Caco-2 (cell line): ENCODE measurements at regions not wholly inside any gene's neighbourhood (a gene's known extent, or its start where the extent isn't known, plus 50 kb on each side); places are given as distances from the start of the nearest gene placed in this dataset.

Experiments used
- BruUV-seq: library from RNA; stranded (reverse); fragments of 400-500 nt; replicated peaks from 2 replicates; lab custom pipeline; 2021; lab: Mats Ljungman, UMichigan
- CTCF ChIA-PET: fragments of 300-600 bp; sonication (Branson Sonifier 250); formaldehyde crosslinking; loops from one replicate; lab custom pipeline; 2022; ENCODE audit warnings: antibody characterized with exemption; lab: Charles Lee
- POLR2A ChIA-PET: fragments of 300-600 bp; sonication (Branson Sonifier 250); formaldehyde crosslinking; loops from one replicate; lab custom pipeline; 2022; ENCODE audit warnings: antibody characterized with exemption; lab: Charles Lee
- DNase-seq, 2 experiments: peaks; one replicate each; pipeline versions ENCODE4 v3.0.0 to v3.0.0-alpha.2; 2020 to 2022
- H3K27me3 ChIP-seq: replicated peaks from 2 replicates; pipeline ENCODE4 v1.6.0; 2011; ENCODE audit warnings: low read length; ENCODE audit not compliant: control insufficient read depth, insufficient read depth
- H3K36me3 ChIP-seq: 2 replicates; pipeline ENCODE4 v1.5.1; 2011; ENCODE audit warnings: low read length; ENCODE audit not compliant: control insufficient read depth, insufficient read depth
- H3K4me1 ChIP-seq: fragments of 250-450 bp; sonication (Bioruptor Pico); 2 replicates; pipeline ENCODE4 v1.5.1; 2020; ENCODE audit warnings: mild to moderate bottlenecking
- H3K4me3 ChIP-seq: 2 replicates; pipeline ENCODE4 v1.5.1; 2011; ENCODE audit warnings: low read depth, mild to moderate bottlenecking, control low read depth, low read length
- H3K9me3 ChIP-seq: fragments of 250-450 bp; sonication (Bioruptor Pico); 2 replicates; pipeline ENCODE4 v1.5.1; 2020; ENCODE audit warnings: mild to moderate bottlenecking, moderate library complexity
- H3K27ac Mint-ChIP-seq: one replicate; pipeline ENCODE4 v1.8.0; 2022; ENCODE audit warnings: mixed read lengths; ENCODE audit not compliant: unreplicated experiment
- H3K27me3 Mint-ChIP-seq: one replicate; pipeline ENCODE4 v1.8.0; 2022; ENCODE audit warnings: mixed read lengths; ENCODE audit not compliant: insufficient read depth, unreplicated experiment
- H3K36me3 Mint-ChIP-seq: one replicate; pipeline ENCODE4 v1.8.0; 2022; ENCODE audit warnings: mild to moderate bottlenecking, mixed read lengths; ENCODE audit not compliant: insufficient read depth, unreplicated experiment
- H3K4me1 Mint-ChIP-seq: one replicate; pipeline ENCODE4 v1.8.0; 2022; ENCODE audit warnings: low read depth, mixed read lengths; ENCODE audit not compliant: unreplicated experiment
- H3K4me3 Mint-ChIP-seq: one replicate; pipeline ENCODE4 v1.8.0; 2022; ENCODE audit warnings: mild to moderate bottlenecking, moderate library complexity, mixed read lengths; ENCODE audit not compliant: unreplicated experiment
- H3K9me3 Mint-ChIP-seq: one replicate; pipeline ENCODE4 v1.8.0; 2022; ENCODE audit warnings: mixed read lengths; ENCODE audit not compliant: unreplicated experiment
- CTCF ChIP-seq, 2 experiments: fragments of 200-600 bp in 1 of 2; IDR thresholded peaks; 1 replicate in 1 of 2; 2 replicates in 1 of 2; pipeline versions ENCODE4 v1.5.1 to v1.8.0; 2011 to 2022; ENCODE audit warnings: antibody characterized with exemption in 1 of 2, control low read depth in 1 of 2, inconsistent platforms in 1 of 2, low read depth in 1 of 2, low read length in 1 of 2, mild to moderate bottlenecking in 1 of 2, moderate library complexity in 1 of 2; ENCODE audit not compliant: insufficient read depth in 1 of 2, severe bottlenecking in 1 of 2, unreplicated experiment in 1 of 2
- intact Hi-C: fragments of 100-400 bp; cut with micrococcal nuclease; formaldehyde crosslinking; loops from one replicate; pipeline ENCODE4 v1.10.0; 2022; ENCODE audit not compliant: unreplicated experiment

GRCh38 chr20:60960500-60960899, 291.6 kb upstream of the CDH4 start:
- no peak for TF ChIP-seq CTCF (IDR thresholded peaks at IDR 0.05; ENCODE audit: insufficient read depth in 1 of 2, low read depth in 1 of 2, low read length in 1 of 2, severe bottlenecking in 1 of 2, unreplicated experiment in 1 of 2)
- no peaks in the 10 kb centered on the region for H3K9me3 Mint-ChIP-seq
- DNase-seq: no peak
- ChIA-PET POLR2A (no interaction called here), CTCF (no interaction called here)
- H3K36me3 Mint-ChIP-seq: no peaks in the 10 kb centered on the region
- peaks cover 6% of the 10 kb centered on the region for H3K27me3 Mint-ChIP-seq
- no peaks in the 10 kb centered on the region for H3K9me3 ChIP-seq
- H3K27me3 ChIP-seq: no peaks in the 10 kb centered on the region
- no peak overlapping the region for H3K4me3 ChIP-seq
- BruUV-seq: no TSS peak
- H3K4me1 Mint-ChIP-seq: no peaks in the 10 kb centered on the region
- intact Hi-C loops: no loop called here
- no peaks in the 10 kb centered on the region for H3K4me1 ChIP-seq
- no peak overlapping the region for H3K4me3 Mint-ChIP-seq
- H3K27ac Mint-ChIP-seq: no peak overlapping the region
- H3K36me3 ChIP-seq: no peaks in the 10 kb centered on the region

GRCh38 chr20:60961551-60961950, 290.5 kb upstream of the CDH4 start:
- H3K27me3 ChIP-seq: no peaks in the 10 kb centered on the region
- CTCF ChIA-PET: no interaction called here
- POLR2A ChIA-PET: interaction anchor here (0.6 kb wide), 1 partner anchor 700 kb away, joined by 12 read pairs; no protein-coding TSS in a partner anchor
- Mint-ChIP-seq H3K4me1 (no peaks in the 10 kb centered on the region), H3K27ac (no peak overlapping the region), H3K4me3 (no peak overlapping the region), H3K9me3 (no peaks in the 10 kb centered on the region), H3K36me3 (no peaks in the 10 kb centered on the region), H3K27me3 (peaks cover 9% of the 10 kb centered on the region)
- TF ChIP-seq CTCF (IDR thresholded peaks at IDR 0.05; ENCODE audit: insufficient read depth in 1 of 2, low read depth in 1 of 2, low read length in 1 of 2, severe bottlenecking in 1 of 2, unreplicated experiment in 1 of 2): no peak
- no peaks in the 10 kb centered on the region for H3K9me3 ChIP-seq
- BruUV-seq: no TSS peak
- no peak for DNase-seq
- H3K4me1 ChIP-seq: no peaks in the 10 kb centered on the region
- H3K36me3 ChIP-seq: no peaks in the 10 kb centered on the region
- intact Hi-C loops: no loop called here
- no peak overlapping the region for H3K4me3 ChIP-seq

- H3K27ac Mint-ChIP-seq: no peak overlapping the region
- H3K36me3 Mint-ChIP-seq: no peaks in the 10 kb centered on the region
- ChIA-PET POLR2A (no interaction called here), CTCF (no interaction called here)
- no peaks in the 10 kb centered on the region for H3K36me3 ChIP-seq
- H3K9me3 Mint-ChIP-seq: no peaks in the 10 kb centered on the region
- H3K27me3 ChIP-seq: no peaks in the 10 kb centered on the region
- H3K27me3 Mint-ChIP-seq: peaks cover 12% of the 10 kb centered on the region
- BruUV-seq: no TSS peak
- no peak overlapping the region for H3K4me3 Mint-ChIP-seq
- no peak for DNase-seq
- H3K4me1 ChIP-seq: no peaks in the 10 kb centered on the region
- no peaks in the 10 kb centered on the region for H3K9me3 ChIP-seq
- intact Hi-C loops: no loop called here
- no peak overlapping the region for H3K4me3 ChIP-seq
- no peaks in the 10 kb centered on the region for H3K4me1 Mint-ChIP-seq
- no peak for TF ChIP-seq CTCF (IDR thresholded peaks at IDR 0.05; ENCODE audit: insufficient read depth in 1 of 2, low read depth in 1 of 2, low read length in 1 of 2, severe bottlenecking in 1 of 2, unreplicated experiment in 1 of 2)
Measured at GRCh38 chr20:60962367-60963045, 289.6 kb upstream of the CDH4 start.
